Neutrophil (primary cell): ENCODE measurements at regions not wholly inside any gene's neighbourhood (a gene's known extent, or its start where the extent isn't known, plus 50 kb on each side); places are given as distances from the start of the nearest gene placed in this dataset.

Experiments
- H3K27ac ChIP-seq: fragments of 200-600 bp; sonication (generic); 2 replicates; pipeline ENCODE4 v1.5.1; 2016; ENCODE audit warnings: mild to moderate bottlenecking, moderate library complexity
- H3K27me3 ChIP-seq: fragments of 200-600 bp; sonication (generic); 2 replicates; pipeline ENCODE4 v1.6.0; 2016; ENCODE audit warnings: mild to moderate bottlenecking
- H3K36me3 ChIP-seq: fragments of 200-600 bp; sonication (generic); 2 replicates; pipeline ENCODE4 v1.5.1; 2017
- H3K4me1 ChIP-seq, 2 experiments: fragments of 200-600 bp in 1 of 2; sonication (generic) in 1 of 2; 1 replicate in 1 of 2; 2 replicates in 1 of 2; pipeline versions ENCODE4 v1.5.1 to v1.6.1; 2013 to 2016; ENCODE audit warnings: low read depth in 1 of 2, low read length in 1 of 2, mild to moderate bottlenecking in 1 of 2, moderate library complexity in 1 of 2; ENCODE audit not compliant: control insufficient read depth in 1 of 2, insufficient read depth in 1 of 2
- H3K4me3 ChIP-seq, 2 experiments: fragments of 200-600 bp in 1 of 2; sonication (generic) in 1 of 2; 1 replicate in 1 of 2; 2 replicates in 1 of 2; pipeline ENCODE4 v1.5.1; 2013 to 2016; ENCODE audit warnings: low read depth in 1 of 2, low read length in 1 of 2, mild to moderate bottlenecking in 1 of 2, moderate library complexity in 1 of 2
- H3K9me3 ChIP-seq: fragments of 200-600 bp; sonication (generic); 2 replicates; pipeline ENCODE4 v1.5.1; 2016
- TF ChIP-seq, protein P1 (sequence below): fragments of 200-600 bp; sonication (generic); IDR thresholded peaks from 2 replicates; pipeline ENCODE4 v1.5.1; 2016; ENCODE audit warnings: antibody characterized with exemption

GRCh38 chr12:127147724-127148123, 1119.2 kb upstream of the TMEM132C start:
- TF ChIP-seq, protein P1, sequence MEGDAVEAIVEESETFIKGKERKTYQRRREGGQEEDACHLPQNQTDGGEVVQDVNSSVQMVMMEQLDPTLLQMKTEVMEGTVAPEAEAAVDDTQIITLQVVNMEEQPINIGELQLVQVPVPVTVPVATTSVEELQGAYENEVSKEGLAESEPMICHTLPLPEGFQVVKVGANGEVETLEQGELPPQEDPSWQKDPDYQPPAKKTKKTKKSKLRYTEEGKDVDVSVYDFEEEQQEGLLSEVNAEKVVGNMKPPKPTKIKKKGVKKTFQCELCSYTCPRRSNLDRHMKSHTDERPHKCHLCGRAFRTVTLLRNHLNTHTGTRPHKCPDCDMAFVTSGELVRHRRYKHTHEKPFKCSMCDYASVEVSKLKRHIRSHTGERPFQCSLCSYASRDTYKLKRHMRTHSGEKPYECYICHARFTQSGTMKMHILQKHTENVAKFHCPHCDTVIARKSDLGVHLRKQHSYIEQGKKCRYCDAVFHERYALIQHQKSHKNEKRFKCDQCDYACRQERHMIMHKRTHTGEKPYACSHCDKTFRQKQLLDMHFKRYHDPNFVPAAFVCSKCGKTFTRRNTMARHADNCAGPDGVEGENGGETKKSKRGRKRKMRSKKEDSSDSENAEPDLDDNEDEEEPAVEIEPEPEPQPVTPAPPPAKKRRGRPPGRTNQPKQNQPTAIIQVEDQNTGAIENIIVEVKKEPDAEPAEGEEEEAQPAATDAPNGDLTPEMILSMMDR = no peak
- peaks cover 14% of the 10 kb centered on the region for H3K27me3 ChIP-seq
- H3K27ac ChIP-seq = no peak overlapping the region
- H3K4me3 ChIP-seq = no peak overlapping the region
- no peaks in the 10 kb centered on the region for H3K9me3 ChIP-seq
- H3K4me1 ChIP-seq = no peaks in the 10 kb centered on the region
- H3K36me3 ChIP-seq = no peaks in the 10 kb centered on the region

DNA sequence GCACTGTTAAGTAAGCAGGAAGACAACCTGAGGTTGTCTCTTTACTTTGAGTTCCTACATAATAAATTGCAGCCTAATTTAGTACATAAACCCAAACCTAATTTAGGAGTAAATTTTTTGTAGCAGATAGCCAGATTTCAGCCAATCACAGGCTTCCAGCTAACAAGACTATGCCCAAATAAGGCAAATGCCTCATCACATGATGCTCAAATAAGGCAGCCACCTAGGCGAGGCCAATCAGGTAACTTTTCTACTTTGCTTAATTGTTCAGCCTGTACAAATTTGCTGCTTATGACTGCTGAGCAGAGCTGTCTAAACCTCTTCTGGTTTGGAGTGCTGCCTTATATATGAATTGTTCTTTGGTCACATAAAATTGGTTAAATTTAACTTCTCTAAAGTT, 1118.7 kb upstream of the TMEM132C start:
- H3K9me3 ChIP-seq = no peaks in the 10 kb centered on the region

GRCh38 chr12:127149226-127149964, 1117.6 kb upstream of the TMEM132C start:
- no peak overlapping the region for H3K27ac ChIP-seq
- no peaks in the 10 kb centered on the region for H3K36me3 ChIP-seq
- no peaks in the 10 kb centered on the region for H3K9me3 ChIP-seq
- no peak overlapping the region for H3K4me3 ChIP-seq
- TF ChIP-seq, protein P1 = no peak
- no peaks in the 10 kb centered on the region for H3K4me1 ChIP-seq
- peaks cover 14% of the 10 kb centered on the region for H3K27me3 ChIP-seq

More for the DNA sequence above, 1118.7 kb upstream of the TMEM132C start:
- Histone ChIP-seq H3K27me3 (peaks cover 14% of the 10 kb centered on the region), H3K36me3 (no peaks in the 10 kb centered on the region), H3K4me3 (no peak overlapping the region), H3K4me1 (no peaks in the 10 kb centered on the region), H3K27ac (no peak overlapping the region)
- TF ChIP-seq, protein P1 = no peak

GRCh38 chr12:127150028-127150427, 1116.9 kb upstream of the TMEM132C start:
- Histone ChIP-seq H3K27me3 (peaks cover 14% of the 10 kb centered on the region), H3K36me3 (no peaks in the 10 kb centered on the region), H3K27ac (no peak overlapping the region), H3K9me3 (no peaks in the 10 kb centered on the region), H3K4me3 (no peak overlapping the region), H3K4me1 (no peaks in the 10 kb centered on the region)
- TF ChIP-seq, protein P1 = no peak

DNA sequence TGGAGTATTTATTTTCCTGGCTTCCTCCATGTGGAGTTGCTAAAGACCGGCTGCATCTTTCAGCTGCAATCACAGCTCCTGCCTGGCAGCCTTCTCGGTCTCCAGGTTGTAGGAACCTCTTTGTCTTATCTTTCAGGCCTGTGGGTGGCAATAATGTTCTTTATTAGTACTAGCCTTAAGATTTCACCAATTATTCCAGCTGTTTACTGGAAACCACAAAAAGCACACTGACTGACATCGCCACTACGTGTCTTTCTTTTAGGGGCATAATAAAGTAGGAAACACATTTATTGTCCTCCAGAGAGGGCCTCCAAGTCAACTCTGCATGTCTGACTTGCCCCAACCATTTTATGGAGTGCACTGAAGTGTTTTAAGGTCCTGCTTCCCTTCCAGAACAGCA, 1116.5 kb upstream of the TMEM132C start:
- H3K27me3 ChIP-seq = peaks cover 13% of the 10 kb centered on the region
- no peaks in the 10 kb centered on the region for H3K36me3 ChIP-seq
- TF ChIP-seq, protein P1 = no peak
- H3K4me1 ChIP-seq = no peaks in the 10 kb centered on the region
- H3K4me3 ChIP-seq = no peak overlapping the region
- no peak overlapping the region for H3K27ac ChIP-seq
- no peaks in the 10 kb centered on the region for H3K9me3 ChIP-seq
